HT-29 (cell line): ENCODE measurements at regions not wholly inside any gene's neighbourhood (a gene's known extent, or its start where the extent isn't known, plus 50 kb on each side); places are given as distances from the start of the nearest gene placed in this dataset.

Experiments
- DNase-seq: peaks from one replicate; pipeline ENCODE4 v3.0.0-alpha.2; 2015; ENCODE audit warnings: low spot score

DNA sequence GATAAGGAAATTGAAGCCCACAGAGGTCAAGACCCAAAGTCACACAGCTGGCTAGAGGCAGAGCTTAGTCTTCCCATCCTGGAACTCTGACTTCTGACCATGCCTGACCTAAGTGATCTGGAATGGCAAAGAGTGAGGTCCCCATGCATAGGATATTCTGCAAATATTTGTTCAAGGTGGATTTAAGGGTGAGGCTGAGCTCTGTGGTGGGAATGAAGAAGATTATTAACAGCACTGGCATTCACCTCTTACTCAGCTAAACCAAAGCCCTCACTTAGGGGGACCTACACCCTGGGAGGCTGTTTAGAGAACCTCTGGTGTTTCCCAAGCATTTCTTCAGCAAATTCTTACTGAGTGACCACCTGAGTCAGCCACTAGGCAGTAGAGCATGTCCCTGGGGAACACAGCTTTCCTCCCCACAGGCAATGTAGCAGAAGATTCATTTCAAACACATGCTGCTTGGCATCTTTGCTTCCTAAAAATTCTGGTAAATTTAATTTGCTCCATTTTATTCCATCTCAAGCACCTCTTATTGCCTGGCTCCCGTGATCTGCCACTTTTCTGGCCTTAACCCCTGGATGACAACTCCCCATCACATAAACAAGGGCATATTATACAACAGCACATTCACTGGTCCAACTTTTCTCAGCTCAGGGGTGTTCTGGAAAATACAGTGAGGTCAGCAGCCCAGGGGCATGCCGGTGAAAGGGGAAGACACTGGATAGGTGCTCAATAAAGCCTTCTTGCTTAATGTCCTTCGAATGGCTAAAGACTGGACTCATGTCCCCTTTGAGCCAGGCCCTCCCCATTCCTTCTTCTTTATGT lies 176.0 kb downstream of the ABHD5 start:
- DNase-seq: no peak

DNA sequence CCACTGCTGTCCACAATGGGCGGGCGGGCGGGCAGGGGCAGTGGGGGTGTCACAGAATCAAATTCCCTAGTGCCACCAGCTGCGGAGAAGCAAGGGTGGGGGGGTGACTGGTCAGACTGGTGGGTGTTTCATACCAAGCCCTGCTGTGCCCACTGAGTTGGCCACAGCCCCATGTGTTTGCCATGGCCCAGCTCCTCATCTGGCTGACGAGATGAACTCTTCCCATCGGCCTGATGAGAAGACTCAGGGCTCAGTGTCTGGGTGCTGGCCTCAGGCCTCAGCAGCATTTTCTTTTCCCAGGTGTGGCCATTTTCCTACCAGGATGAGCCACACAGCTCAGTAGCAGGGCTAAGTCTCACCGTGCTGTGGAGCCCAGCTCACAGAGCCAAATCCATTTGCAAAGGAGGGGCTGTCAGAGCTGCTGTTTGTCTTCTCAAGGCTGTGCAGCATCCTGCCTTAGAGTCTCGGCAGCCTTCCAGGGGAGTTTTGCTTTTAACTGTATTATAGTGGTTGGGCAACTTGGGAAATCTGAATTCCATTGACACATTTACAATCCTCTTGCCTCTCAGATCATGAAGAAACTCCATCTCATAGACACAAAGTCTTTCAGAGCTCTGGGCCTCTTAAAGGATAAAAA lies 176.8 kb downstream of the ABHD5 start:
- no peak for DNase-seq

DNA sequence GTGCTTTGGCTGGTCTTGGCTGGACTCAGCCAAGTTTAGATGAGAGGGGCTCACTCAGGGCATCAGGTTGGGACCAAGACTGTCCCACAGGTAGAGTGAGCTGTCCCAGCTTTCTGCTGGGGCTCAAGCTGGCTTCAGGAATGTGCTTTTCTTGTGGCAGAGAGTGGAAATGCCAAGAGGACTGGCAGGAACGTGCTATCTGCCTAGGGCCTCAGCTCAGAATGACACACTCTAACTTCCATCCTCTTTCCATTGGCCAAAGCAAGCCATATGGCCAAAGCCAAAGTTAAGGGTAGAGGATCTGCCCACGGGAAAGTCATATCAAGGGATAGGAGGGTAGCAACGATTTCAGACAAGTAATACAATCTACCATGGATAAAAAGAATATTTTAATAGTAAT lies 178.8 kb downstream of the ABHD5 start:
- DNase-seq: no peak

DNA sequence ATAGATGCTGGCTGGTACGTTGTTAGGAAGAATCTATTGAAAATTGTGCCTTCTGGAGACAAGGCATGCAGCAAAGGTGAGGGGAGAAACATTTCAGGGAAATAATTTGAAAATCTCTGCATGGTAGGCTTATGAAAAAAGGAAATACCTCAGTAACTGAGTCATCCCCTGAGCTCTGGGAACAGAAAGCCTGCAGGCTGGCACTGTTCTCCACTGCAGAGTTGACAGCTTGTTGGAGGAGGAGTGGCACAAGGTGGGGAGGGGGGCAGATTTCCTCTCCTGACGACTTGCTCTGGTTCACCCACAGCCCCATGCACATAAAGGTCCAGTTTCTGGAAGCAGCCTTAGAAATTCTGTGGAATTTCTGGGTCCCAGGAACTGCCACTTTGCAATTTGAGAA lies 179.4 kb downstream of the ABHD5 start:
- no peak for DNase-seq

DNA sequence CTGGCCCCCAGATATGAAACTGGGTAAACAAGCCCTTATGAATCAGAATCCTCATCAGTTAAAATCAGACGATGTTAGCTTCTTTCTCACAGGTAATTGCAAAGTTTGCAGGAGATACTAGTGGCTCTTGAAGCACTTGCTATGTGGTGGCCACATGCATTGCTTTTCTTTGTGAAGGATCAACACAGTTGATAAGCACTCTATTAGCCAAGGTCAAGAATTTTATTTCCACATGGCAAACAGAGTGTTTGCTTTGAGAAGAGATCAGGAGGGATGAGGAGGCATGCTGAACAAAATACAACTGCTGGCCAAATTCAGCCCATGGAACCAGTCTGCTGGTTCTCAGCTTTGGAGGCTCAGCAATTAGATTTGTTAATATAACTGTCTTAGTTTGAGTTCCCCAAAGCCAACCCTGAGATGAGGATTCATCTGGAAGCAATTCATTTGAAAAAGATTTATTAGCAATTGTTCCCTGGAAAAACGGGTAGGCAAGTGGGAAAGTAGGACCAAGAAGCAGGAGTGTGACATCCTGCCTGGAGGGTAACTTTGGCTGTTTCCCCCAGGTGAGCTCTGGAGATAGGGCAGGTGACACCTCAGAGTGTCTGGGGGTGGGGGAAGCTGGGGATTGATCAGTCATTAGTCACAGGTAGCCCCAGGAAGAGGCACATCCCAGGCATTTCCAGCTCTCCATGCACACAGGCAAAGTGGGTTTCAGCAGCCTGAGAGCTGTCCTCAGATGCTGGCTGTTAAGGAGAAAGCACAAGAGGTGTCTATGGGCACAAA lies 180.3 kb downstream of the ABHD5 start:
- DNase-seq: no peak

DNA sequence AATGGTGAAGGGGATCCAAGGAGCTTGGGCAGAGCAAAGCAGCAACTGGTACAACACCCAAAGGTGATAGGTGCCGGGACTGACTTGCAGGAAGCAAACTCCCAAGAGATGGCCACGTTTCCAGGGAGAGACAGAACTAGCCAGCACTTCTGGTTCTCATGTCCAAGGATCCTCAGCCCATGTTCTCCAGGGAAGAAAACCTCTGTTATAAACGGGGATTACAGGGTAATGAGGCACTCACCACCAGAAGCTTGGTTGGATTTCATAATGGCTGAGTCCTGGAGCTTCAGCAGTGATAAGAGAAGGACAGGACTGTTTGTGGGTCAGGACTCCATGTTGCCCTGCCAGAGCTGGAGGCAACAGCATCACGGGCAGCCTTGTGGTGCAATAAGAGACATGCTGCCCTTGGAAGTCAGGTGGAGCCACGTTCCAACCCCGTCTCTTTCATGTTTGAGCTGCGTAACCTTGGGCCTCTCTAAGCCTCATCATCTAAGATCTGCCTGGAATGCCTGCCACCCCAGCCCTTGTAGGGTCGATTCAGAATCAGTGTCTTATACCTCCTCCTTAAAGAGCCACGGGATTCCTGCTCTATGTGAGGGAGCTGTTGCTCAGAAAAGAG lies 181.0 kb downstream of the ABHD5 start:
- DNase-seq: no peak

DNA sequence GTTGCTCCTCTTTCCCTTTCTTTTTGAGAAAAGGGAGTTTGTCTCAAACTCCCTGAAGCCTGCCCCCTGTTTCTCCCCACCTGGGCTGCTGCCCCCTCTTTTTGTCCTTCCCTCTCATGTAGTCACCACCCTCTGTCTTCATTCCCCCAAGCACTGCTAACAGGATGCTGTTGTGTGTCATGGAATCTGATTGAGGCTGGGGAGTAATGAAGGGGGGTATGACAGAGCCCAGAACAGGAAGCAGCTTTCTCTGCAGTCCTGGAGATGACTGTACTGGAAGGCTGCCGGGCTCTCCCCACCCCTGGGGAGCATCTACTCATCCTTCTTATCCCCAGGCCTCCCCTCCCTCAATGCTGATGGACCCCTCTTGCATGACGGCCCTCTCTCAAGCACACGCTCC lies 181.6 kb downstream of the ABHD5 start:
- DNase-seq: no peak

DNA sequence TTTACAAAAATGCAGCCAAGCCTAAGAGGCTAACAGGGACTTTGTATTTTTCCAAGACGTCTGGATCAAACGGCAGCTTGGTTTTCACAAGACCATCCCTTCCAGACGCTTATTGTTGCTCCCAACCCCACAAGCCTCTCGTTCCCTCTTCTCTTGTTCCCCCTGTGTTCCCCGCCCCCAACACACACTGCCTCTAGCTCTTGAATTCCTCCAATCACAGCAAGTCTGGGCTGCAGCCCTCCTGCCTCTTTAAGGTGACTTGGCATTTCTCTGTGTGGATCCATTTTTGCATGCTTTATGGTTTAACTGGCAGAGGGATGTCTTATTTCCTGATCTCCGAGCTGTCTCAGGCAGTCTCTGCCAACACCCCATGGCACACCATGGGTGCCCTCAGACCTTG lies 182.2 kb downstream of the ABHD5 start:
- no peak for DNase-seq

DNA sequence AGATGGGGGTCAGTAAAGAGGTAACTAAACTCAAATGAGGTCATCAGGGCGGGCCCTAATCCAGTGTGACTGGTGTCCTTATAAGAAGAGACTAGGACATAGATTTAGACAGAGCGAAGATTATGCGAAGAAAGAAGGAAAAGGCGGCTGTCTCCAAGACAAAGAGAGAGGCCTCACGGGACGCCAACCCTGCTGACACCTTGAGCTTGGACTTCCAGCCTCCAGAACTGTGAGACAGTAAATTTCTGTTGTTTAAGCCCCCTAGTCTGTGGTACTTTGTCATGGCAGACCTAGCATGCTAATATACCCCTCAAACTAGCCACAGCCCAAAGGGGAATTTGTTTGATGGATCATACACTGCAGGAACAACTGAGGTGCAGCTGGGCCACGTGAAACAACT lies 183.0 kb downstream of the ABHD5 start:
- DNase-seq: no peak

DNA sequence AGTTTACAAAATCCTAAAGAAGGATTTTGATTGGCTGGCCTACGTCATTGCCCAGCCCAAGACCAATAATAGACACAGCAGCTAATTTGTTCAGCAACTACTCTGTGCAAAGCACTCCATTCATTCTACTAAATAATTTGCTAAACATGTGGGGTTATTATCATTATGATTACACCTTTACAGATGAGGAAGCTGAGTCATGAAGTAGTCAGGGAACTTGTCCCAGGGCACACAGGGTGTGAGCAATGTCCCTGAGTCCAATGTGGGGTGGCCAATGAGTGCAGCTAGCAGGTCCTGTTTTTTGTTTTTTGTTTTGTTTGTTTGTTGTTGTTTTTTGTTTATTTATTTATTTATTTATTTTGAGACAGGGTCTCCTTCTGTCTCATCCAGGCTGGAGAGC lies 183.6 kb downstream of the ABHD5 start:
- DNase-seq: no peak

DNA sequence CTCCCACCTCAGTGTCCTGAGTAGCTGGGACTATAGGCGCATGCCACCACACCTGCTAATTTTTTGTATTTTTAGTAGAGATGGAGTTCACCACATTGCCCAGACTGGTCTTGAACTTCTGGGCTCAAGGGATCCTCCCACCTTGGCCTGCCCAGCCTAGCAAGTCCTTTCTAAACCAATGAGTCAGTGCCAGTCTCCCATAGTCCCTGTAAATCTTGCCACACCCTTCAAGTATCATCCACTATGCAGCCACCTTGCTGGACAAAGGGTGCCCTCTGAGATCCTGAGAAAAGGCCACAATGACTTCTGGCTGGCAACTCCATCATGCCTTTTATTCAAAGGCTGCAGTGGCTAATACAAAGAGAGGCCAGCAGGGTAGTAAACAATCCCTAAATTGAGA lies 184.0 kb downstream of the ABHD5 start:
- no peak for DNase-seq

DNA sequence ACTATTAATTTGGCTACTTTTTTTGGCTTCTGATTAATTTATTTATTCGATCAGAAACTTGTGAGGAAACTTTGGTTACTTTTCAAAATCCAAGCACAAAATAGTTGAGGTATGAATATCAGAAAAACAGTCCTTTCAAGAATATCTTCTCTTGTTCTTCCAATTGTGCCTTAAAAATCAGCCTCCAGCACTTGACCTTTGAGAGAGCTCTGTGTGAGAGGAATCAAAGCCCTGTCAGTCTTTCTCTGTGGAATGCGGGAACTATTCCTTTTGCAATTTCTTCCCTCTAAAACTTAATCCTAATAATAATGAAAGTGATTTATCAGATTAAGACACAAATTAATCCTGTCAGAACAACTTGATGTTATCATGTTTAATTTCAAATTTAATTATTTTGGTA lies 185.9 kb downstream of the ABHD5 start:
- DNase-seq: no peak

DNA sequence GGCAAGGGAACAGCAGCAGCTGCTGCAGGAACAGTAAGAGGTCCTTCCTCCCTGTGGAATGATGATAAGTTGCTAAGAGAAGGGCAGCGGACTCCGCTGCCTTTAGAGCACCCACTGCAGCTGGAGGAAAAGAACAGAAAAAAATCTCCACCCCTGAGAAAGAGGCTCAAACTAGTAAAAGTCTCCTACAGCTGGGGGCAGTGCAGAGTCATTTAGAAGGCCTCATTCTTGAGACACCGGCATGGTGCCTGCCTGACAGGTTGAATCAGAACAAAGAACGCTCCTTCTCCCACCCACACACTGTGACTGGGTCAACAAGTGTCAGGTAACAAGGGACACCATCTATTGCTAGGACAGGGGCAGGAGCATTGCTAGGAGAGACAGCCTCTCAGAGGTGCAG lies 188.4 kb downstream of the ABHD5 start:
- DNase-seq: peak; percentile 44

DNA sequence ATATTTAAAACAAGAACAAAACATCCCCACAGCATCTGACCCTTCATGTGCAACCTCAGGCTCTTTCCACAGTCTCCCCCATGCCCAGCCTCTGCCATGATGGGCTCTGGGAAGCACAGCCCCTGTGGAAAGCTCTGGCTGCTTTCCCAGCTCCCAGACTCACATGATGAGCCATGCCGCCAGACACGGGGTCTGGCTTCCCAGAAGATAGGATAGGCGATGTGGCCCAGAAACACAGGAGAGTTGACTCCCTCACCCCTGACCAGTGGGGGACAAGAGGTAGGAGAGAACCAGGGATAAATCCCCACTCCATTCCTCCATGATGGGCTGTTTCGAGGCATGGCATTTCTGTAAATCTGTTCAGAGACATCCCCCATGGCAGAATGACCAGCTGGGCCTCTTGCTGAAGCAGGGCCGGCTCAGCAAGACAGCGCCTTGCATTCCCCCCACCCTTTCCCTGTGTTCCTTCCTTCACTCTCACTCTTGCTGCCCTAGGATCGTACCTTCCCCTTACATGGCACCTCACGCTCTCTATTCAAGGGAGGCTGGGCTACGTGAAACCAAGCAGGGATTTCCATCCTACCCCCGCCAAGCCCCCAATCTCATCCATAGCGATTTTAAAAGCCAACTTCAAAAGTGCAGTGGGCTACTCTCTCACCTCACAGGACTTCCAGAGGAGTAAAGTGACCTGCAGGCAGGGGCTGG lies 192.4 kb downstream of the ABHD5 start:
- DNase-seq: no peak

DNA sequence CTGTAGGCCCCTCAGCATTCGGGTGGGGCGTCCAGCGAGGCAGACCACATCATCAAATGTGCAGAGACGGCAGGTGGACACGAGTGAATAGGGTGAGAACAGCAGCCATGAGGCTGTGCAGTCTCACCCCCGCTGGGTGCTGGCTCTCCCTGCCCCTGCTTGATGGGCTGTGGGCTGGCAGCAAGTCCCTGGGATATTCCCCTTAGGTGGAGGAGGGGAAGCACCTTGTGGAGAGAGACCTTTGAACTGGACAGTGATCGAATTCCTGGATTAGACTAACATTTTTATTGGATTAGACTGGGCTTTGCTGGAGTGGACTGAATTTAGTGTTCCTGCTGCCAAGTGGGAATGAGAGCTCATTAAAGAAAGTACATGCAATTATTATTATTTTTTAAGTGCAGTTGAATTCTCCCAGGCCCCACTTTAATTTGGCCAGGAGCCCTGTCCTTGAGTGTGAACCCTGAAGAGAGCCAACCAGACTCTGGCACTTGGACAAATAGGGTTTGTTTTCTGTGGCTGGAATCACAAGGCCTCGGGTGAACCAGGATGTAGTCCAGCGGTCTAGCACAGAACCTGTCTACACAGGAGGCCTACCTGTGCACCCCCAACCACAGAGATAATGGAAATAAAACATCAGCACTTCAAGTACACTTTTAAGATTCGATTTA lies 193.1 kb downstream of the ABHD5 start:
- DNase-seq: no peak

DNA sequence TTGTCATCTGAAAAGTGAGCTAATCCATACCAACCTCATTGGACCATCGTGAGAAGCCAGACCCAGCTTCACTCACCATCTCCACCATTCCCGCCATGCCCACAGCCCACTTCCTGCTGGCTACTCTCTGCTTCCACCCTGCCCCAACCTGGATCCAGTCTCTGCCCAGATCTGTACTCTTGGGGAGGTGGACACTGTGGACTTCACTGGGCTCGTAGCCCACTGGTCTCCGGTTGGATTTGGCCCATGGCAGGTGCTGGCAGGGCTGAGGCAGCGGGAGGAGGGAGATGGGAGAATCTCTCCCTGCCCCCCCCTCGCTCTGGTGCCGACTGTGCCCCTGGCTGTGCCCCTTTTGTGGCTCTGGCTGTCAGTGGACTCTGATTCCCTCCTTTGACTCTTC lies 193.8 kb downstream of the ABHD5 start:
- no peak for DNase-seq

DNA sequence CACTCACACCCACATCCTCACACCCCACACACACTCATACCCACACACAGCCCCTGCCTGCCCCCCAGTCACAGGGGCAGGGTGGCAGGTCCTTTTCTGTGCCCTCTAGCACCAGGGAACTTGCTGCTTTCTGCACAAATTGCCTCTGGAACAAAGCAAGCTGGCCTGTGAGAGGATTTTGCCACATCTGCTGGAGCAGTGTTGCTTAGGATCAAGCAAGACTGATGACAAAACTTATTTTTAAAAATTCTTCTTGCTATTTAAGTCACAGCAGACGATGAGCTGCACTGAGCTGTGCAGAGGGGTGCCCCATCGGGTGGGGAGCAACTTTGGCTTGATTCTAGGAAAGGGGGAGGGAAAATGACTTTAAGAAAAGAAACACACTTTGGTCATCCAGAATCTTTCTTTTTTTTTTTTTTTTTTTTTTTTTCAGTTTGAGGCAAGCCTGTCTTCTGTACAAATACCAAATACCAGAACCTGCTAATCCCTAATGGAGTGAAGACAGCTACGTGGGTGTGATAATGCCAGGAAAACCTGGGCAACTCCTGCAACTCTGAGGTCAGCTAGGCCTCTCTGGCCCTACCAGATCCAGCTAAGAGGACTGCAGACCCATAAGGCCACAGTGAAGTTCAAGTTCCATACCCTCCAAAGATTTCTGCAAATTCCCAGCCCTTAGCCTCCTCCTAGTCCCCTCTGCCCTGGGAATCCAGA lies 195.3 kb downstream of the ABHD5 start:
- DNase-seq: no peak

DNA sequence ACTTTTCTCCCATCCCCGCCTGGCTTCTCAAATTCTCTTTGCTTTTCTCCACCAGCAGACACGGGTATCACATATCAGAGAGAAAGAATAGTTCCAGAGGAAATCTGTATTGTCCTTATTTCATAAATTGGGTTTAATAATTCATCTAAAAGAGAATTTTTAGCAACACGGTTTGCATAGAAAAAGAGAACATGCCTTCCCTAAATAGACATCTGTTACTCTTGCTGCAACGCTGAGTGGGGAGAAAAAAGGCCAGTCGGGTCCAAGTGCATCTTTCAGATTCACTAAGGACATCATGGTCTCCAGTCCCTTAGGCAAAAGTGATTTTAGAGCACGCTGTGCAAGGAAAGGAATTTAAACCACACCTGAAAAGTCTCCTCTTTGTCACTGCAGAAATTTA lies 201.3 kb downstream of the ABHD5 start:
- no peak for DNase-seq

DNA sequence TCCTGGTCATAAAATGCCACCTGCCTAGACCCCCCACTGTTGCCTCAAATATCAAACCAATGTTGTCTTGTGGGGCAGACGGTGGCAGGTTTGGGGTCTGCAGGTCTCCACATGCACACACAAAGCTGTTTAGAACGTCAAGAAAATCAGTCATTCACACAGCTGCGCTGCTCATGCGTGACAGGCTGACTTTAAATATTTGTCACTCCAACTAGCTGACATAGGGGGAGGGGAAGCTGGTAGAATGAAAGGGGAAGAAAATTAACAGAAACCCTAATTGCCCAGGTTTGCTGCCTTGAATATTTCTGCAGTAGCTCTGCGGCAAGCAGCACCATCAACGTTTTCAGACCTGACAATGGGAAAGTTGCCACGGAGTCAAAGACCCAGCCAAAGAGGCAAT lies 201.8 kb downstream of the ABHD5 start:
- DNase-seq: no peak

DNA sequence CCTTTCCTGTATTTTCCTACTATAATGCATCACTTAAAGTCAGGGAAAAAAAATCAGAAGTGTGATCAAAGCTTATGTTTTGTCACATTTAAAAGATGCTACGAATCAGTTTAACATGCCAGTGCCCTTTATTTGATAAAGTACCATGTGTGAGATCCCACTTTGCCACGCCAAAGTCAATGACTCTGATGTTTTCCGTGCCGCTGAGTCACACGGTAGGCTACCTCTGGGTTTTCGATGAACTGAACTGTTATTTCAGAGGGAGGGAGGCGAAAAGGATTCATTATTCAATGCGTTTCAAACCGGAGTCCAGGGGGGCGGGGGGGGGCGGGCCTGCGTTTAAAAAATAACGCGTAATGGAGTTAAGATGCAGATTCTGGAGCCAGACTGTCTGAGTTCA lies 203.0 kb downstream of the ABHD5 start:
- no peak for DNase-seq
